ENCODE measurements at regions not wholly inside any gene's neighbourhood (a gene's known extent, or its start where the extent isn't known, plus 50 kb on each side); places are given as distances from the start of the nearest gene placed in this dataset.

DNA sequence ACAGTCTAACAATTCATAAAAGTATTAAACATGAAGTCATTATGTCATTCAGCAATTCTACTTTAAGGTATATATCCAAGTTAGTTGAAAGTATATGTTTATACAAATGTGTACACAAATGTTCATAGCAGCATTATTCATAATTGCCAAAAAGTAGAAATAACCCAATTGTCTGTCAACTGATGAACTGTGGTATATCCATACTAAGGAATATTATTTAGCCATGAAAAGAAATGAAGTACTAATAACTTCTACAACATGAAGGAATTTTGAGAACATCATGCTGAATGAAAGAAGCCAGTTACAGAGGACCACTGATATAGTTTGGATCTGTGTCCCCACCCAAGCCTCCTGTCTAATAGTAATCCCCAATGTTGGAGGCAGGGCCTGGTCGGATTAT lies 224.3 kb downstream of the SPATA31D1 start:
- FAIRE-seq, result no peak
- TF ChIP-seq, protein P1, sequence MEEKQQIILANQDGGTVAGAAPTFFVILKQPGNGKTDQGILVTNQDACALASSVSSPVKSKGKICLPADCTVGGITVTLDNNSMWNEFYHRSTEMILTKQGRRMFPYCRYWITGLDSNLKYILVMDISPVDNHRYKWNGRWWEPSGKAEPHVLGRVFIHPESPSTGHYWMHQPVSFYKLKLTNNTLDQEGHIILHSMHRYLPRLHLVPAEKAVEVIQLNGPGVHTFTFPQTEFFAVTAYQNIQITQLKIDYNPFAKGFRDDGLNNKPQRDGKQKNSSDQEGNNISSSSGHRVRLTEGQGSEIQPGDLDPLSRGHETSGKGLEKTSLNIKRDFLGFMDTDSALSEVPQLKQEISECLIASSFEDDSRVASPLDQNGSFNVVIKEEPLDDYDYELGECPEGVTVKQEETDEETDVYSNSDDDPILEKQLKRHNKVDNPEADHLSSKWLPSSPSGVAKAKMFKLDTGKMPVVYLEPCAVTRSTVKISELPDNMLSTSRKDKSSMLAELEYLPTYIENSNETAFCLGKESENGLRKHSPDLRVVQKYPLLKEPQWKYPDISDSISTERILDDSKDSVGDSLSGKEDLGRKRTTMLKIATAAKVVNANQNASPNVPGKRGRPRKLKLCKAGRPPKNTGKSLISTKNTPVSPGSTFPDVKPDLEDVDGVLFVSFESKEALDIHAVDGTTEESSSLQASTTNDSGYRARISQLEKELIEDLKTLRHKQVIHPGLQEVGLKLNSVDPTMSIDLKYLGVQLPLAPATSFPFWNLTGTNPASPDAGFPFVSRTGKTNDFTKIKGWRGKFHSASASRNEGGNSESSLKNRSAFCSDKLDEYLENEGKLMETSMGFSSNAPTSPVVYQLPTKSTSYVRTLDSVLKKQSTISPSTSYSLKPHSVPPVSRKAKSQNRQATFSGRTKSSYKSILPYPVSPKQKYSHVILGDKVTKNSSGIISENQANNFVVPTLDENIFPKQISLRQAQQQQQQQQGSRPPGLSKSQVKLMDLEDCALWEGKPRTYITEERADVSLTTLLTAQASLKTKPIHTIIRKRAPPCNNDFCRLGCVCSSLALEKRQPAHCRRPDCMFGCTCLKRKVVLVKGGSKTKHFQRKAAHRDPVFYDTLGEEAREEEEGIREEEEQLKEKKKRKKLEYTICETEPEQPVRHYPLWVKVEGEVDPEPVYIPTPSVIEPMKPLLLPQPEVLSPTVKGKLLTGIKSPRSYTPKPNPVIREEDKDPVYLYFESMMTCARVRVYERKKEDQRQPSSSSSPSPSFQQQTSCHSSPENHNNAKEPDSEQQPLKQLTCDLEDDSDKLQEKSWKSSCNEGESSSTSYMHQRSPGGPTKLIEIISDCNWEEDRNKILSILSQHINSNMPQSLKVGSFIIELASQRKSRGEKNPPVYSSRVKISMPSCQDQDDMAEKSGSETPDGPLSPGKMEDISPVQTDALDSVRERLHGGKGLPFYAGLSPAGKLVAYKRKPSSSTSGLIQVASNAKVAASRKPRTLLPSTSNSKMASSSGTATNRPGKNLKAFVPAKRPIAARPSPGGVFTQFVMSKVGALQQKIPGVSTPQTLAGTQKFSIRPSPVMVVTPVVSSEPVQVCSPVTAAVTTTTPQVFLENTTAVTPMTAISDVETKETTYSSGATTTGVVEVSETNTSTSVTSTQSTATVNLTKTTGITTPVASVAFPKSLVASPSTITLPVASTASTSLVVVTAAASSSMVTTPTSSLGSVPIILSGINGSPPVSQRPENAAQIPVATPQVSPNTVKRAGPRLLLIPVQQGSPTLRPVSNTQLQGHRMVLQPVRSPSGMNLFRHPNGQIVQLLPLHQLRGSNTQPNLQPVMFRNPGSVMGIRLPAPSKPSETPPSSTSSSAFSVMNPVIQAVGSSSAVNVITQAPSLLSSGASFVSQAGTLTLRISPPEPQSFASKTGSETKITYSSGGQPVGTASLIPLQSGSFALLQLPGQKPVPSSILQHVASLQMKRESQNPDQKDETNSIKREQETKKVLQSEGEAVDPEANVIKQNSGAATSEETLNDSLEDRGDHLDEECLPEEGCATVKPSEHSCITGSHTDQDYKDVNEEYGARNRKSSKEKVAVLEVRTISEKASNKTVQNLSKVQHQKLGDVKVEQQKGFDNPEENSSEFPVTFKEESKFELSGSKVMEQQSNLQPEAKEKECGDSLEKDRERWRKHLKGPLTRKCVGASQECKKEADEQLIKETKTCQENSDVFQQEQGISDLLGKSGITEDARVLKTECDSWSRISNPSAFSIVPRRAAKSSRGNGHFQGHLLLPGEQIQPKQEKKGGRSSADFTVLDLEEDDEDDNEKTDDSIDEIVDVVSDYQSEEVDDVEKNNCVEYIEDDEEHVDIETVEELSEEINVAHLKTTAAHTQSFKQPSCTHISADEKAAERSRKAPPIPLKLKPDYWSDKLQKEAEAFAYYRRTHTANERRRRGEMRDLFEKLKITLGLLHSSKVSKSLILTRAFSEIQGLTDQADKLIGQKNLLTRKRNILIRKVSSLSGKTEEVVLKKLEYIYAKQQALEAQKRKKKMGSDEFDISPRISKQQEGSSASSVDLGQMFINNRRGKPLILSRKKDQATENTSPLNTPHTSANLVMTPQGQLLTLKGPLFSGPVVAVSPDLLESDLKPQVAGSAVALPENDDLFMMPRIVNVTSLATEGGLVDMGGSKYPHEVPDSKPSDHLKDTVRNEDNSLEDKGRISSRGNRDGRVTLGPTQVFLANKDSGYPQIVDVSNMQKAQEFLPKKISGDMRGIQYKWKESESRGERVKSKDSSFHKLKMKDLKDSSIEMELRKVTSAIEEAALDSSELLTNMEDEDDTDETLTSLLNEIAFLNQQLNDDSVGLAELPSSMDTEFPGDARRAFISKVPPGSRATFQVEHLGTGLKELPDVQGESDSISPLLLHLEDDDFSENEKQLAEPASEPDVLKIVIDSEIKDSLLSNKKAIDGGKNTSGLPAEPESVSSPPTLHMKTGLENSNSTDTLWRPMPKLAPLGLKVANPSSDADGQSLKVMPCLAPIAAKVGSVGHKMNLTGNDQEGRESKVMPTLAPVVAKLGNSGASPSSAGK (IDR thresholded peaks at IDR 0.05), result no peak
- TF ChIP-seq ZNF644 (tag; IDR thresholded peaks at IDR 0.05; ENCODE audit: low read depth), result no peak
- TF ChIP-seq, protein P2, sequence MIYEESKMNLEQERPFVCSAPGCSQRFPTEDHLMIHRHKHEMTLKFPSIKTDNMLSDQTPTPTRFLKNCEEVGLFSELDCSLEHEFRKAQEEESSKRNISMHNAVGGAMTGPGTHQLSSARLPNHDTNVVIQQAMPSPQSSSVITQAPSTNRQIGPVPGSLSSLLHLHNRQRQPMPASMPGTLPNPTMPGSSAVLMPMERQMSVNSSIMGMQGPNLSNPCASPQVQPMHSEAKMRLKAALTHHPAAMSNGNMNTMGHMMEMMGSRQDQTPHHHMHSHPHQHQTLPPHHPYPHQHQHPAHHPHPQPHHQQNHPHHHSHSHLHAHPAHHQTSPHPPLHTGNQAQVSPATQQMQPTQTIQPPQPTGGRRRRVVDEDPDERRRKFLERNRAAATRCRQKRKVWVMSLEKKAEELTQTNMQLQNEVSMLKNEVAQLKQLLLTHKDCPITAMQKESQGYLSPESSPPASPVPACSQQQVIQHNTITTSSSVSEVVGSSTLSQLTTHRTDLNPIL (CRISPR knock-in tag; IDR thresholded peaks at IDR 0.05), result no peak
- TF ChIP-seq TSC22D4 (tag; IDR thresholded peaks at IDR 0.05), result no peak
- TF ChIP-seq KAT8 (IDR thresholded peaks at IDR 0.05; ENCODE audit: low read depth), result no peak
- no peak for TF ChIP-seq NBN (IDR thresholded peaks at IDR 0.05; ENCODE audit: low read depth)
- no peak for TF ChIP-seq ELF2 (CRISPR knock-in tag; IDR thresholded peaks at IDR 0.05)
- TF ChIP-seq, protein P3, sequence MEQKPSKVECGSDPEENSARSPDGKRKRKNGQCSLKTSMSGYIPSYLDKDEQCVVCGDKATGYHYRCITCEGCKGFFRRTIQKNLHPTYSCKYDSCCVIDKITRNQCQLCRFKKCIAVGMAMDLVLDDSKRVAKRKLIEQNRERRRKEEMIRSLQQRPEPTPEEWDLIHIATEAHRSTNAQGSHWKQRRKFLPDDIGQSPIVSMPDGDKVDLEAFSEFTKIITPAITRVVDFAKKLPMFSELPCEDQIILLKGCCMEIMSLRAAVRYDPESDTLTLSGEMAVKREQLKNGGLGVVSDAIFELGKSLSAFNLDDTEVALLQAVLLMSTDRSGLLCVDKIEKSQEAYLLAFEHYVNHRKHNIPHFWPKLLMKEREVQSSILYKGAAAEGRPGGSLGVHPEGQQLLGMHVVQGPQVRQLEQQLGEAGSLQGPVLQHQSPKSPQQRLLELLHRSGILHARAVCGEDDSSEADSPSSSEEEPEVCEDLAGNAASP (IDR thresholded peaks at IDR 0.05), result no peak

More for the DNA sequence above, 224.3 kb downstream of the SPATA31D1 start:
- intact Hi-C loops (cut with micrococcal nuclease), result no loop called here
- no peaks in the 10 kb centered on the region for H3K4me1 ChIP-seq (replicated peaks in 1 of 2; ENCODE audit: control insufficient read depth in 2 of 2, insufficient read depth in 2 of 2, low read length in 2 of 2)
- no peaks in the 10 kb centered on the region for H3K9me1 ChIP-seq (ENCODE audit: control insufficient read depth, insufficient read depth, low read length)
- no TSS peak for BruUV-seq (replicated peaks)
- WGBS (ENCODE audit: insufficient coverage, low coverage, missing lambda C conversion rate), result 0% methylated on average over 1 of the region's 1 CpG
- in situ Hi-C loops (cut with MboI), result no loop called here
- H3K79me2 ChIP-seq (ENCODE audit: control insufficient read depth, insufficient read depth, low read length), result no peaks in the 10 kb centered on the region
- no peak overlapping the region for H3K4me3 ChIP-seq
- ATAC-seq, result no peak
- no peak overlapping the region for H3K27ac ChIP-seq (ENCODE audit: extremely low read depth, low read depth, low read length)
- ChIA-PET POLR2A (no interaction called here), CTCF (ENCODE audit: low intra/inter-chr PET ratio) (no interaction called here)
- H3K36me3 ChIP-seq (ENCODE audit: control insufficient read depth, insufficient read depth, low read length), result no peaks in the 10 kb centered on the region
- H3K27me3 ChIP-seq (ENCODE audit: control insufficient read depth in 2 of 2, insufficient read depth in 2 of 2, low read length in 2 of 2), result no peaks in the 10 kb centered on the region
- H3K9ac ChIP-seq (ENCODE audit: insufficient read depth in 1 of 2, low read depth in 2 of 2, low read length in 2 of 2), result no peak overlapping the region
- no peak for DNase-seq (ENCODE audit: extremely low read depth in 1 of 4, low spot score in 3 of 4)
- no peaks in the 10 kb centered on the region for H3K9me3 ChIP-seq (replicated peaks; ENCODE audit: control insufficient read depth, insufficient read depth, low read depth, low read length)
- H3K4me2 ChIP-seq (ENCODE audit: insufficient read depth, low read length), result no peak overlapping the region
- no peak overlapping the region for H2AFZ ChIP-seq (ENCODE audit: low read depth, low read length)
- H4K20me1 ChIP-seq (replicated peaks; ENCODE audit: control insufficient read depth, insufficient read depth, low read length), result no peaks in the 10 kb centered on the region

Data from K562 (cell line).